OCI-LY7 (cell line): ENCODE measurements at regions not wholly inside any gene's neighbourhood (a gene's known extent, or its start where the extent isn't known, plus 50 kb on each side); places are given as distances from the start of the nearest gene placed in this dataset.

Experiments
- BruUV-seq: library from RNA; stranded (reverse); fragments of 400-500 nt; replicated peaks from 2 replicates; lab custom pipeline; 2021; lab: Mats Ljungman, UMichigan
- CTCF ChIA-PET: fragments of 300-600 bp; sonication (Branson Sonifier 250); formaldehyde crosslinking; loops from one replicate; lab custom pipeline; 2022; ENCODE audit warnings: antibody characterized with exemption; ENCODE audit not compliant: unreplicated experiment; lab: Charles Lee
- POLR2A ChIA-PET: fragments of 300-600 bp; sonication (Branson Sonifier 250); formaldehyde crosslinking; loops from one replicate; lab custom pipeline; 2022; ENCODE audit warnings: antibody characterized with exemption; lab: Charles Lee
- DNase-seq: peaks from one replicate; pipeline ENCODE4 v3.0.0-alpha.2; 2015; ENCODE audit warnings: low spot score
- H2AFZ ChIP-seq: fragments of 200-600 bp; sonication (generic), shearing (Covaris generic); 2 replicates; pipeline ENCODE4 v1.6.1; 2014; ENCODE audit warnings: mild to moderate bottlenecking, antibody characterized with exemption, low read length, moderate library complexity
- H3K27ac ChIP-seq: fragments of 200-600 bp; sonication (generic); 2 replicates; pipeline ENCODE4 v1.5.1; 2014; ENCODE audit warnings: mixed run types, low read depth, mild to moderate bottlenecking, moderate library complexity, low read length, inconsistent platforms; ENCODE audit not compliant: poor library complexity, severe bottlenecking
- H3K36me3 ChIP-seq: fragments of 200-600 bp; sonication (generic); 2 replicates; pipeline ENCODE4 v1.6.1; 2014; ENCODE audit warnings: mild to moderate bottlenecking, antibody characterized with exemption, low read length, moderate library complexity, mixed read lengths; ENCODE audit not compliant: insufficient read depth
- H3K4me1 ChIP-seq: fragments of 200-600 bp; sonication (generic); 2 replicates; pipeline ENCODE4 v1.5.1; 2014; ENCODE audit warnings: mild to moderate bottlenecking, low read length; ENCODE audit not compliant: insufficient read depth, poor library complexity, severe bottlenecking
- H3K4me2 ChIP-seq: fragments of 200-600 bp; sonication (generic); 2 replicates; pipeline ENCODE4 v1.6.1; 2014; ENCODE audit warnings: mild to moderate bottlenecking, low read length
- H3K4me3 ChIP-seq: fragments of 200-600 bp; sonication (generic); 2 replicates; pipeline ENCODE4 v1.5.1; 2014; ENCODE audit warnings: mild to moderate bottlenecking, low read depth, low read length; ENCODE audit not compliant: poor library complexity, severe bottlenecking
- H3K79me2 ChIP-seq: fragments of 200-600 bp; sonication (generic); 2 replicates; pipeline ENCODE4 v1.6.1; 2016; ENCODE audit warnings: low read depth, mild to moderate bottlenecking, low read length, moderate library complexity, mixed read lengths; ENCODE audit not compliant: insufficient read depth
- H3K9me2 ChIP-seq: fragments of 200-600 bp; sonication (generic); 2 replicates; pipeline ENCODE4 v1.6.1; 2016; ENCODE audit warnings: mild to moderate bottlenecking, low read length, mixed read lengths; ENCODE audit not compliant: insufficient read depth
- H3K9me3 ChIP-seq: fragments of 200-600 bp; sonication (generic); 2 replicates; pipeline ENCODE4 v1.6.1; 2014; ENCODE audit warnings: mild to moderate bottlenecking, mixed run types, low read length, mixed read lengths
- H4K20me1 ChIP-seq: fragments of 200-600 bp; sonication (generic); 2 replicates; pipeline ENCODE4 v1.6.1; 2014; ENCODE audit warnings: mild to moderate bottlenecking, antibody characterized with exemption, low read length, moderate library complexity, mixed read lengths; ENCODE audit not compliant: insufficient read depth
- EZH2phosphoT487 ChIP-seq: fragments of 200-600 bp; sonication (generic); IDR thresholded peaks from 2 replicates; pipeline ENCODE4 v1.6.1; 2018; ENCODE audit warnings: low read depth, borderline replicate concordance, mild to moderate bottlenecking, mixed run types, antibody characterized with exemption, low read length, moderate library complexity, mixed read lengths
- intact Hi-C: fragments of 100-400 bp; cut with micrococcal nuclease; formaldehyde crosslinking; loops from one replicate; pipeline ENCODE4 v1.10.0; 2022; ENCODE audit not compliant: unreplicated experiment
- TF ChIP-seq, protein P1 (sequence below): fragments of 200-600 bp; sonication (generic); conservative IDR thresholded peaks from 2 replicates; pipeline ENCODE4 v1.5.1; 2014; ENCODE audit warnings: mild to moderate bottlenecking, antibody characterized with exemption, low read length, moderate library complexity, mixed read lengths

DNA sequence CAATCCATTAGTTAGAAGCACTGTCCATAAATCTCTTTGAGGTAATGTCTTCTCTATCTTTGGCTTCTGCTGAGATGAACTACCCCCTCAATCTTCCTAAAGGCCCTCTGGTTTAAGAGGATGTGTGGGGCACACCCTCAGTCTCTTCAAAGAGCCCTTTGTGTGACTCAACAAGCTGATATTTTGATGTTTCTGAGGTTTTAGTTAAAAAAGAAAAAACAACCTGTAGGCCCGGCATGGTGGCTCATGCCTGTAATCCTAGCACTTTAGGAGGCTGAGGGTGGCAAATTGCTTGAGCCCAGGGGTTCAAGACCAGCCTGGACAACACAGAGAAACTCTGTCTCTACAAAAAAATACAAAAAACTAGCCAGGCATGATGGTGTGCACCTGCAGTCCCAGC, 593.5 kb downstream of the TMEM182 start:
- H2AFZ ChIP-seq, result no peak overlapping the region
- H4K20me1 ChIP-seq, result no peaks in the 10 kb centered on the region
- DNase-seq, result no peak
- no peaks in the 10 kb centered on the region for H3K79me2 ChIP-seq
- H3K27ac ChIP-seq, result no peak overlapping the region
- no peaks in the 10 kb centered on the region for H3K9me3 ChIP-seq
- POLR2A ChIA-PET, result no interaction called here
- no peak overlapping the region for H3K4me3 ChIP-seq
- TF ChIP-seq, protein P1, sequence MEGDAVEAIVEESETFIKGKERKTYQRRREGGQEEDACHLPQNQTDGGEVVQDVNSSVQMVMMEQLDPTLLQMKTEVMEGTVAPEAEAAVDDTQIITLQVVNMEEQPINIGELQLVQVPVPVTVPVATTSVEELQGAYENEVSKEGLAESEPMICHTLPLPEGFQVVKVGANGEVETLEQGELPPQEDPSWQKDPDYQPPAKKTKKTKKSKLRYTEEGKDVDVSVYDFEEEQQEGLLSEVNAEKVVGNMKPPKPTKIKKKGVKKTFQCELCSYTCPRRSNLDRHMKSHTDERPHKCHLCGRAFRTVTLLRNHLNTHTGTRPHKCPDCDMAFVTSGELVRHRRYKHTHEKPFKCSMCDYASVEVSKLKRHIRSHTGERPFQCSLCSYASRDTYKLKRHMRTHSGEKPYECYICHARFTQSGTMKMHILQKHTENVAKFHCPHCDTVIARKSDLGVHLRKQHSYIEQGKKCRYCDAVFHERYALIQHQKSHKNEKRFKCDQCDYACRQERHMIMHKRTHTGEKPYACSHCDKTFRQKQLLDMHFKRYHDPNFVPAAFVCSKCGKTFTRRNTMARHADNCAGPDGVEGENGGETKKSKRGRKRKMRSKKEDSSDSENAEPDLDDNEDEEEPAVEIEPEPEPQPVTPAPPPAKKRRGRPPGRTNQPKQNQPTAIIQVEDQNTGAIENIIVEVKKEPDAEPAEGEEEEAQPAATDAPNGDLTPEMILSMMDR, result no peak
- no peak for TF ChIP-seq EZH2phosphoT487
- H3K4me1 ChIP-seq, result no peaks in the 10 kb centered on the region
- no peaks in the 10 kb centered on the region for H3K36me3 ChIP-seq
- H3K9me2 ChIP-seq, result no peaks in the 10 kb centered on the region
- intact Hi-C loops, result no loop called here
- H3K4me2 ChIP-seq, result no peak overlapping the region
- BruUV-seq, result no TSS peak
- CTCF ChIA-PET, result no interaction called here

DNA sequence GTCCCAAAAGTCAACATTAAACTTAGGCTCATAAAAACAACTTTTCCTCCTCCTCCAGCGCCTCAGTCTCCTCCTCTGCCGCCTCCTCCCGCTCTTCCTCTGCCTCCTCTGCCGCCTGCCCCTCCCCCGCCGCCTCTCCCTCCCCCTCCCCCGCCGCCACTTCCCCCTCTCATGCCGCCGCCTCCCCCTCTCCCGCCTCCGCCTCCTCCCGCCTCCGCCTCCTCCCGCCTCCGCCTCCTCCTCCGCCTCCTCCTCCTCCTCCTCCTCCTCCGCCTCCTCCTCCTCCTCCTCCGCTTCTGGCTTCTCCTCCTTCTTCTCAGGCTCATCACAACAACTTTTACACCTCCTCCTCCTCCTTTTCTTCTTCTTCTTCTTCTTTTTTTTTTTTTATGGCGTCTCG, 599.9 kb downstream of the TMEM182 start:
- Histone ChIP-seq H3K9me2 (no peaks in the 10 kb centered on the region), H3K36me3 (no peaks in the 10 kb centered on the region), H4K20me1 (no peaks in the 10 kb centered on the region), H3K9me3 (no peaks in the 10 kb centered on the region), H3K4me2 (no peak overlapping the region), H3K4me1 (no peaks in the 10 kb centered on the region), H2AFZ (no peak overlapping the region), H3K79me2 (no peaks in the 10 kb centered on the region), H3K27ac (no peak overlapping the region), H3K4me3 (no peak overlapping the region)
- ChIA-PET POLR2A (no interaction called here), CTCF (no interaction called here)
- no TSS peak for BruUV-seq
- TF ChIP-seq, protein P1, result no peak
- TF ChIP-seq EZH2phosphoT487, result no peak
- intact Hi-C loops, result no loop called here
- no peak for DNase-seq

DNA sequence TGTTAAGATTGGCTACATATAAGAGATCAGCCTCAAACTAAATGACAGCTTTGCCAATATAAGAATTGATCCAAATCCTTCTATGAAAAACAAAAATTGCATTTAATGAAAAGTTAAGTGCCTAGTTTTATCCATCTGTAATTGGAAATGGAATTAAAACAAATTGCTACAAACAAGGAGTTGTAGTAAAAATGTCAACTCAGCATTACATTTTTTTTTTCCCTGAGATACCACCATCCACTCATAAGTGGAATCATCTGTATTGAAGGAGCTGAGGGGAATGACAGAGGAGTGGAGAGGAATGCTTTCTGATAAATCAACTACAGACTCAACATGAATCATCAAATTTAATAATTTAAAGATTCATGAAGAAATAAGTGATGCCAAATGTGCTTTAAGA, 601.8 kb downstream of the TMEM182 start:
- Histone ChIP-seq H3K9me2 (no peaks in the 10 kb centered on the region), H3K36me3 (no peaks in the 10 kb centered on the region), H3K4me1 (no peaks in the 10 kb centered on the region), H3K27ac (no peak overlapping the region), H2AFZ (no peak overlapping the region), H3K4me3 (no peak overlapping the region), H3K9me3 (no peaks in the 10 kb centered on the region), H4K20me1 (no peaks in the 10 kb centered on the region), H3K4me2 (no peak overlapping the region), H3K79me2 (no peaks in the 10 kb centered on the region)
- no TSS peak for BruUV-seq
- TF ChIP-seq, protein P1, result no peak
- TF ChIP-seq EZH2phosphoT487, result no peak
- CTCF ChIA-PET, result no interaction called here
- POLR2A ChIA-PET, result no interaction called here
- DNase-seq, result no peak
- intact Hi-C loops, result no loop called here
